Subcutaneous abdominal adipose tissue (tissue), 5 donors: ENCODE measurements at regions not wholly inside any gene's neighbourhood (a gene's known extent, or its start where the extent isn't known, plus 50 kb on each side); places are given as distances from the start of the nearest gene placed in this dataset.

Experiments
- H3K27ac ChIP-seq: one replicate; pipeline ENCODE4 v1.7.0; 2013; ENCODE audit warnings: low read depth, mild to moderate bottlenecking, inconsistent platforms, low read length, moderate library complexity
- H3K27me3 ChIP-seq, 5 donors: one replicate each; pipeline ENCODE4 v1.7.0; 2013; ENCODE audit warnings: low read length in 5 of 5, inconsistent platforms in 1 of 5; ENCODE audit not compliant: control insufficient read depth in 5 of 5, insufficient read depth in 4 of 5
- H3K36me3 ChIP-seq, 5 donors: one replicate each; pipeline ENCODE4 v1.7.0; 2013; ENCODE audit warnings: low read length in 5 of 5; ENCODE audit not compliant: control insufficient read depth in 5 of 5, insufficient read depth in 5 of 5
- H3K4me1 ChIP-seq, 5 donors: one replicate each; pipeline ENCODE4 v1.7.0; 2013; ENCODE audit warnings: low read length in 5 of 5, mild to moderate bottlenecking in 3 of 5, moderate library complexity in 1 of 5; ENCODE audit not compliant: control insufficient read depth in 5 of 5, insufficient read depth in 5 of 5
- H3K4me3 ChIP-seq, 5 donors: one replicate each; pipeline ENCODE4 v1.7.0; 2013; ENCODE audit warnings: low read length in 5 of 5, low read depth in 1 of 5
- H3K9ac ChIP-seq, 5 donors: one replicate each; pipeline ENCODE4 v1.7.0; 2013; ENCODE audit warnings: low read length in 5 of 5, mild to moderate bottlenecking in 4 of 5, moderate library complexity in 3 of 5
- H3K9me3 ChIP-seq, 5 donors: one replicate each; pipeline ENCODE4 v1.7.0; 2013; ENCODE audit warnings: low read length in 5 of 5; ENCODE audit not compliant: control insufficient read depth in 5 of 5
- donor health status: healthy.
- donor health status: healthy.
- donor health status: healthy.
- donor health status: healthy.
- donor health status: healthy.

DNA sequence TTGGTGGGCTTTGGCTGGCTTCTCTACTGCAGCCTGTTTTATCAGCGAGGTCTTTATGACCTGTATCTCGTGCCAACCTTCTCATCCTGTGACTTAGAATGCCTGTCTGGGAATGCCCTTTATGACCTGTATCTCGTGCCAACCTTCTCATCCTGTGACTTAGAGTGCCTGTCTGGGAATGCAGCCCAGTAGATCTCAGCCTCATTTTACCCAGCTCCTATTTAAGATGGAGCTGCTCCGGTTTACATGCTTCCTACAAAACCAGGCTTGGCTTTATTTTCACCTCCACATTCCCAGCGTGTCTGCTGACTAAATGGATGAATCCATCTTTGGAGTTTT is 395.3 kb downstream of the PREX1 start:
- Histone ChIP-seq H3K27ac (no peak overlapping the region), H3K9me3 (peaks cover 0 to 2% (median 0%) of the 10 kb centered on the region in 5 donors), H3K9ac (no peak overlapping the region), H3K4me3 (no peak overlapping the region), H3K27me3 (peaks cover 0 to 9% (median 4%) of the 10 kb centered on the region in 5 donors), H3K4me1 (no peaks in the 10 kb centered on the region), H3K36me3 (no peaks in the 10 kb centered on the region)

GRCh38 chr20:48431653-48432493 is 395.9 kb downstream of the PREX1 start:
- Histone ChIP-seq H3K9ac (no peak overlapping the region), H3K9me3 (peaks cover 0 to 2% (median 0%) of the 10 kb centered on the region in 5 donors)

DNA sequence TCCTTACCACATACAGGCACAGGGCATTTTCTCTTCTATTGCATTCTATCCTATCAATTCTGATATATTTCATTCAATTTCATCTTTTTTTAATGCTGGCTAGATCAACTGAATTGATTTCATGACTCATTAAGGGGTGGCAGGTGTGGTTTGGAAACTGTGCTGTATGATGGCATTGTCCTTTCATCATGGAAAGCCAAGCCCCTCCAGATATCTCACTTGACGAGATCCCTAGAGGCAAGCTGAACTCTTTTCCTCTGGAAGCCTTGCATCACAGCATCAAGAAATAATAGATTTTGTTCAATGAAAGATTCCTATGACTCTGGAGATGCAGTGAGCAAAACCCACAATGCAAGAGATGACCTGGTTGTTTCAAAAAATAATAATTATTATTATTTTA is 401.2 kb downstream of the PREX1 start:
- H3K9me3 ChIP-seq, result peaks cover 0 to 2% (median 0%) of the 10 kb centered on the region in 5 donors
- no peaks in the 10 kb centered on the region for H3K4me1 ChIP-seq
- peaks cover 0 to 9% (median 6%) of the 10 kb centered on the region in 5 donors for H3K27me3 ChIP-seq
- no peaks in the 10 kb centered on the region for H3K36me3 ChIP-seq
- H3K9ac ChIP-seq, result no peak overlapping the region
- no peak overlapping the region for H3K4me3 ChIP-seq
- H3K27ac ChIP-seq, result no peak overlapping the region

More at GRCh38 chr20:48431653-48432493, 395.9 kb downstream of the PREX1 start:
- no peak overlapping the region for H3K4me3 ChIP-seq
- H3K4me1 ChIP-seq, result no peaks in the 10 kb centered on the region
- peaks cover 0 to 9% (median 4%) of the 10 kb centered on the region in 5 donors for H3K27me3 ChIP-seq
- no peak overlapping the region for H3K27ac ChIP-seq
- no peaks in the 10 kb centered on the region for H3K36me3 ChIP-seq

DNA sequence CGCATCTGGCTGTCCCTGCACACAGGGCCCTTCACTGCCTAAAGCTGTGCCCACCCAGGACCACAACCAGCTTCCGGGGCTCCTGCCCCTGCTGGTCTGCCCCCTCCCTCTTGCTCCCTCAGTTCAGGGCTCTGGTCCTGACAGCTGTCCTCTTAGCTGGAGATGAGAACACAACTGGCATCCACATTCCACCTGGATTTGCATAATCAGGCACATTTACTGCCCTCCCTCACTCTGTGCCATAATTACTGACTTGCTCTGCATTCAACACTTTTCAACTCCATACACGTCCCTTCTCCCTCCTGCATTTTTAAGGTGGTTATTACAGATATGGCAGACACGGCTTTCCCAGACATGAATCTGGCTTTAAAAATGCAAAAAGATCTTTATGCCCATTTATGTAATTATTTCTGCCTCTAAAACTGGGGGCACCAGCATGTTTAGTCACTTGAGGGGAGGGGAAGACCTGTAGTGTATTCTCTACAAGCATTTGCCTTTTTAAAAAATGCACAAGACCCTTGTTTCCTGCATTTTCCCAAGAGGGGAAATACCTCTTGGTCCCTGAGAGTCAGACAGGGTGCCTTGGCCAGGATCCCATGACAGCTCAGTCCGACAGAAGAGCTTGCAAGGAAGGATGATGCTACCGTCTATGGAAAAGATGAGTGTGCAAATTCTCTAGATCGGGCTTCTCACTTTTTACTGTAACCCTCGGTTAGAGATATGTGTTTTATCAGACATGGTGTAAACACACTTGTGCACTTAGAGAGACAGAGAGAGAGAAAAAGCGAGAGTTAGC is 401.8 kb downstream of the PREX1 start:
- Histone ChIP-seq H3K4me3 (no peak overlapping the region), H3K27ac (no peak overlapping the region), H3K27me3 (peaks cover 0 to 9% (median 6%) of the 10 kb centered on the region in 5 donors), H3K4me1 (no peaks in the 10 kb centered on the region), H3K9ac (no peak overlapping the region), H3K9me3 (peaks cover 0 to 2% (median 0%) of the 10 kb centered on the region in 5 donors), H3K36me3 (no peaks in the 10 kb centered on the region)

DNA sequence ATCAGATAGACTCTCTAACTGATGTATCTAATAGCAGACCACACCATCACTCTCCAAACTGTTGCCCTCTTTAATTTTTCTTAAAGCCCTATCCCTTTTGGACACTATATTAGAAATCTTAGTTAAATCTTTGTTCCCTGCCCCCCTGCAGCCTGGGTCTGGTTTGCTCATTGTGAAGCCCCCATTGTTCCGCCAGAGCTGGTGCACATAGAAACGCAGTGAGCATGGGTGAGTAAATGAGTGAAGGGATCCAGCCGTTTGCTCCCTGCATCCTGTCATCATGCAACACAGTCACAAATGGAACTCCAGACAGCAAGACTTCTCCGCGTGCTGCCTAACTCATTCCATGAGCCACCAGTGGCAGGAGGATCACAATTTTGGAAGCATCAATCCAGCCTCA is 402.5 kb downstream of the PREX1 start:
- Histone ChIP-seq H3K9ac (no peak overlapping the region), H3K27me3 (peaks cover 0 to 9% (median 6%) of the 10 kb centered on the region in 5 donors), H3K9me3 (no peaks in the 10 kb centered on the region), H3K4me3 (no peak overlapping the region), H3K27ac (no peak overlapping the region), H3K36me3 (no peaks in the 10 kb centered on the region), H3K4me1 (no peaks in the 10 kb centered on the region)

GRCh38 chr20:48422242-48422960 is 405.4 kb downstream of the PREX1 start:
- H3K9ac ChIP-seq, result no peak overlapping the region
- H3K4me3 ChIP-seq, result no peak overlapping the region
- H3K27me3 ChIP-seq, result peaks cover 0 to 9% (median 6%) of the 10 kb centered on the region in 5 donors
- H3K36me3 ChIP-seq, result no peaks in the 10 kb centered on the region
- H3K27ac ChIP-seq, result no peak overlapping the region
- no peaks in the 10 kb centered on the region for H3K4me1 ChIP-seq
- H3K9me3 ChIP-seq, result no peaks in the 10 kb centered on the region

GRCh38 chr20:48421547-48421946 is 406.3 kb downstream of the PREX1 start:
- Histone ChIP-seq H3K27me3 (peaks cover 0 to 9% (median 6%) of the 10 kb centered on the region in 5 donors), H3K9me3 (no peaks in the 10 kb centered on the region), H3K4me3 (no peak overlapping the region), H3K4me1 (no peaks in the 10 kb centered on the region), H3K27ac (no peak overlapping the region), H3K36me3 (no peaks in the 10 kb centered on the region), H3K9ac (no peak overlapping the region)

GRCh38 chr20:48420176-48420575 is 407.6 kb downstream of the PREX1 start:
- peaks cover 0 to 8% (median 0%) of the 10 kb centered on the region in 5 donors for H3K27me3 ChIP-seq
- H3K27ac ChIP-seq, result no peak overlapping the region
- H3K9me3 ChIP-seq, result no peaks in the 10 kb centered on the region
- no peak overlapping the region for H3K4me3 ChIP-seq
- no peak overlapping the region for H3K9ac ChIP-seq
- no peaks in the 10 kb centered on the region for H3K4me1 ChIP-seq
- no peaks in the 10 kb centered on the region for H3K36me3 ChIP-seq

- Histone ChIP-seq H3K9ac (no peak overlapping the region), H3K9me3 (no peaks in the 10 kb centered on the region), H3K4me1 (peaks cover 0 to 6% (median 0%) of the 10 kb centered on the region in 5 donors), H3K4me3 (no peak overlapping the region), H3K27ac (no peak overlapping the region), H3K36me3 (no peaks in the 10 kb centered on the region), H3K27me3 (peaks cover 0 to 4% (median 0%) of the 10 kb centered on the region in 5 donors)
These were observed 408.6 kb downstream of the PREX1 start for GRCh38 chr20:48419173-48419572.
